ENCODE measurements at regions not wholly inside any gene's neighbourhood (a gene's known extent, or its start where the extent isn't known, plus 50 kb on each side); places are given as distances from the start of the nearest gene placed in this dataset.

GRCh38 chr1:185418472-185418871 lies 101.4 kb upstream of the IVNS1ABP start:
- TF ChIP-seq CTCF (IDR thresholded peaks at IDR 0.05; ENCODE audit: extremely low read depth in 1 of 2, insufficient read depth in 1 of 2, low read depth in 1 of 2, low read length in 2 of 2) (no peak), POLR2A (IDR thresholded peaks at IDR 0.05; ENCODE audit: low read depth, low read length) (no peak), POLR2AphosphoS5 (IDR thresholded peaks at IDR 0.05; ENCODE audit: insufficient read depth, low read depth, low read length) (no peak), EZH2 (IDR thresholded peaks at IDR 0.05; ENCODE audit: borderline replicate concordance, low read depth, low read length, severe bottlenecking) (no peak)

All from endothelial cell of umbilical vein (primary cell).